ENCODE measurements at regions not wholly inside any gene's neighbourhood (a gene's known extent, or its start where the extent isn't known, plus 50 kb on each side); places are given as distances from the start of the nearest gene placed in this dataset.

DNA sequence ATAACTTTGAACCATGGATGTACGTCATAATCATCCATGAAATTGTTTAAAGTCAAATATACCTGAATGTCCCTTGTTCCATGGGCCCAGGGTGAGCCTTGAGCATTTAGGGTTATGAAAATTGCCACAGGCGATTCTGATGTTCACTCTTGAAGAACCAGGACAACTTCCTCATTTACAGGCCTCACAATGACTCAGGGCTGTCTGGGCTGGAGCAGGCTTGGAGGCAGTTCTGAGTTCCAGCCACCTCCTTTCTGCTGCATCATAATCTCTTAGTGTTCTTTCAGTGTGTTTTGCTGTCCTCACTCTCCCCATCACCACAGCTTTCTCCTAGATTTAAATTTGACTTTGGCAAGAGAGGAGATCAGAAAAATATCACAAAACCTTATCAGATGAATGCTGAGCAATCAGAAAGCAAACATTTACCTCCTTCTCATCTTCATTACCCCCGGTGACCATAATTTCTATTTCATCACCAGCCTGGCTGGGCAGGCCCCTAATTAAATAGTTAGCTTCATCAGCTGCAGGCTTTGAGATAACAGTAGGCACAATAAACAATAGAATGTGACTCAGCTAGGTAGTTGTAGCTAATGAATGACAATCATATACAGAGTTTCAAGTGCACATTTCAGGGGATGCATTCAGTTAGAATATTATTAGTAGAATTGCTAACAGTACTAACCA, 571.0 kb downstream of the SH2D4B start:
- no peaks in the 10 kb centered on the region for H3K9me3 Mint-ChIP-seq (ENCODE audit: insufficient read depth)
- H3K4me1 Mint-ChIP-seq (ENCODE audit: low read depth) = no peaks in the 10 kb centered on the region
- ChIA-PET CTCF (no interaction called here), POLR2A (no interaction called here)
- H3K4me3 Mint-ChIP-seq = no peak overlapping the region
- H3K36me3 Mint-ChIP-seq (ENCODE audit: low read depth) = no peaks in the 10 kb centered on the region
- DNase-seq (no peak), ATAC-seq (no peak)
- no peaks in the 10 kb centered on the region for H3K27me3 Mint-ChIP-seq (ENCODE audit: low read depth)
- no peak overlapping the region for H3K27ac Mint-ChIP-seq

DNA sequence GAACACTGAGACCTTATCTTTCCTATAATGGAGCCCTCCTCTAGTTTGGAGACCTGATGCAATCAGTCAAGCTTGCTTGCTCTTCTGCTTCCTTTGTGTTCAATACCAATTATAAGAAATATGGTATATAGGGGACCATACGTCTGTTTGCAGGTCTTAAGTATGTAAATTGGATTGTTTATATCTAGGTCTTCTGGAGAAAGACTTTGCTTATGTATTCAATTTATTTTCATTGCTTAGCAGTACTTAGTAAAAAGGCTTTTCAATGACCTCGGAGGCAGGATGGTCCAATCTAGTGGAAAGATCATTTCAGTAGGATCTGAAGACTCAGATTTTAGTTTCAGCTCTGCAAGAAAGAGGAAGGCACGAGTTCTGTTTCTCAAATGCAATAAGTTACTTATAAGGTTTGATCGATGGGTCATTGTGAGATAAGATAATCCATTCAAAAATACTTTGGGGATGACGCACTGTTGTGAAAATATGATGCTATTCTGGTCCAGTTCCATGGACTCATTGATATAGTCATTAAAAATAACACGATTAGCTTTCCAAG, 571.6 kb downstream of the SH2D4B start:
- H3K4me1 Mint-ChIP-seq (ENCODE audit: low read depth) = no peaks in the 10 kb centered on the region
- no peaks in the 10 kb centered on the region for H3K27me3 Mint-ChIP-seq (ENCODE audit: low read depth)
- no peak for DNase-seq
- H3K4me3 Mint-ChIP-seq = no peak overlapping the region
- H3K36me3 Mint-ChIP-seq (ENCODE audit: low read depth) = no peaks in the 10 kb centered on the region
- ChIA-PET POLR2A (no interaction called here), CTCF (no interaction called here)
- no peak overlapping the region for H3K27ac Mint-ChIP-seq
- no peak for ATAC-seq
- no peaks in the 10 kb centered on the region for H3K9me3 Mint-ChIP-seq (ENCODE audit: insufficient read depth)

DNA sequence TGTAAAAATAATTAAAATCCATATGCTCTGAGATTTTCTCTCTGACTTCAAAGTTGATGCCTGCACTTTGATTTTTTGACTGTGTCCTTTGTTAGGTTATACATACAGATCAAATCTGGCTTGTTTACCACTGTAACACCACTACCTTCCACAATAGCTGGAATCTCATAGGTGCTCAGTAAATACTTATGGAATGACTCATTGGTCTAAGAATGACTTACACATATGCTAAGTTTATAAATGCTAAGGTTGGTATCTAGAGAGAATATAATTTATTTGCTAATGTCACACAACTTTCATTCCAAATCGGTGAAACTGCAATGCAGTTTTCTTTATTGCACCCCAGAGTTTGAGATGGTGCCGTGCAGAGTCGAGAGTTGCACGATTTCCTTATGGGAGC, 578.5 kb downstream of the SH2D4B start:
- CTCF ChIA-PET = no interaction called here
- no peaks in the 10 kb centered on the region for H3K27me3 Mint-ChIP-seq (ENCODE audit: low read depth)
- H3K9me3 Mint-ChIP-seq (ENCODE audit: insufficient read depth) = no peaks in the 10 kb centered on the region
- H3K36me3 Mint-ChIP-seq (ENCODE audit: low read depth) = no peaks in the 10 kb centered on the region
- DNase-seq = no peak
- no peak for ATAC-seq
- no peak overlapping the region for H3K4me3 Mint-ChIP-seq
- no peak overlapping the region for H3K27ac Mint-ChIP-seq
- H3K4me1 Mint-ChIP-seq (ENCODE audit: low read depth) = no peaks in the 10 kb centered on the region
- POLR2A ChIA-PET = no interaction called here

DNA sequence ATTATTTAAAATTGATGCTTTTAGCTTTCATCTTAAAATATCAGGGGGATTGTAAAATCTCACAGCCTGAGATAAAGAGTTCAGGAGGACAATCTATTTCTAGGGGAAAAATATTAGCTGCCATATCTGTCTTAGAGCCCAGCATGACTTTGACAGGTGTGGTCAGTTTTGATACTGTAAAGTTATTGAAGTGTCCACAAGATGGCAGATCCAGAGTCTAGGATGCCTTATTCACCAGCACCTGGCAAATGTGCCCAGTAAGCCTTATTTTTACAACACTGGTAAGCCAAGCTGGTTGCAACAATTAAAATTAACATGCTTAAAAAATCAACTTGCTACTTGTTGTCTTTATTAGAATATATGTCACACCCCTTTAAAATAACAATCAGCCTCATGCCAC, 579.3 kb downstream of the SH2D4B start:
- Mint-ChIP-seq H3K27me3 (ENCODE audit: low read depth) (no peaks in the 10 kb centered on the region), H3K36me3 (ENCODE audit: low read depth) (no peaks in the 10 kb centered on the region), H3K27ac (no peak overlapping the region), H3K4me1 (ENCODE audit: low read depth) (no peaks in the 10 kb centered on the region), H3K4me3 (no peak overlapping the region), H3K9me3 (ENCODE audit: insufficient read depth) (no peaks in the 10 kb centered on the region)
- CTCF ChIA-PET = no interaction called here
- ATAC-seq (no peak), DNase-seq (no peak)
- POLR2A ChIA-PET = no interaction called here

DNA sequence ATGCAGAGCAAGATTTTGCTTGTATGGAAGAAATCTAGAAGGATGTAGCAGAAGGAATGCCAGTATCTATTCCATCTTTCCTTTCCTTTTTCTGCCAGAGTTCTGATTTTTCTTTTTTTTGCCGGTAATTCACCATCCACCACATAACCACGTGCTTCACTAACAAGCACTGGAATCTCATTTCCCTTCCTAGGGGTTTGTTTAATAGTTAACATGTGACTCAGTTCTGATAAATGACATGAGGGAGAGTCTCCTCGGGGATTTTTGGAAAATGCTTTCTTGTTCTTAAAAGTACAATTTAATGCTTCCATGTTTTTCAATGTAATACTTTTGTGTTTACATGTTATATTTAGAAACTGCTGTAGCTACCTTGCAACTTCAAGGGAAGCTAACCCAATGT, 590.2 kb downstream of the SH2D4B start:
- H3K27ac Mint-ChIP-seq = no peak overlapping the region
- H3K36me3 Mint-ChIP-seq (ENCODE audit: low read depth) = no peaks in the 10 kb centered on the region
- DNase-seq (no peak), ATAC-seq (no peak)
- POLR2A ChIA-PET = no interaction called here
- H3K9me3 Mint-ChIP-seq (ENCODE audit: insufficient read depth) = no peaks in the 10 kb centered on the region
- H3K4me1 Mint-ChIP-seq (ENCODE audit: low read depth) = no peaks in the 10 kb centered on the region
- H3K27me3 Mint-ChIP-seq (ENCODE audit: low read depth) = no peaks in the 10 kb centered on the region
- no peak overlapping the region for H3K4me3 Mint-ChIP-seq
- CTCF ChIA-PET = no interaction called here

DNA sequence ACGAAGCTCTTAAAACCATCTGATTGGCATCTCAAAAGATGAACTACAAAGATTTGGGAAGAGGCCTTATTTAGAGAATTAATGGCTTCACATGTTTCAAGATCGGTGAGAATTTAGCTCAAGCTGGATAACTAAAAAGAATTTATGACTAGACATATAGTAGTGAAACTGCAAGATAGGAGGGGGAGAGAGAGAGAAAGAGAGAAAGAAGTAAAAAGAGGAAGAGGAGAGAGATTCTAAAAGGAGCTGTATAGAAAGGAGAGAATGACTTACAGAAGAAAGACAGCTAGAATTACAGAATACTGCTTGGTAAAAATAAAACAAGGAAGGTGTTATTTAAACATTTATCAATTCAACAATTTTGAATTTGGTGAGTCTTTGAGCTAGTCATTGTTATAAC, 592.3 kb downstream of the SH2D4B start:
- H3K27me3 Mint-ChIP-seq (ENCODE audit: low read depth) = no peaks in the 10 kb centered on the region
- H3K9me3 Mint-ChIP-seq (ENCODE audit: insufficient read depth) = no peaks in the 10 kb centered on the region
- H3K27ac Mint-ChIP-seq = no peak overlapping the region
- CTCF ChIA-PET = no interaction called here
- H3K4me3 Mint-ChIP-seq = no peak overlapping the region
- H3K36me3 Mint-ChIP-seq (ENCODE audit: low read depth) = no peaks in the 10 kb centered on the region
- DNase-seq = no peak
- no peaks in the 10 kb centered on the region for H3K4me1 Mint-ChIP-seq (ENCODE audit: low read depth)
- ATAC-seq = no peak
- POLR2A ChIA-PET = no interaction called here

DNA sequence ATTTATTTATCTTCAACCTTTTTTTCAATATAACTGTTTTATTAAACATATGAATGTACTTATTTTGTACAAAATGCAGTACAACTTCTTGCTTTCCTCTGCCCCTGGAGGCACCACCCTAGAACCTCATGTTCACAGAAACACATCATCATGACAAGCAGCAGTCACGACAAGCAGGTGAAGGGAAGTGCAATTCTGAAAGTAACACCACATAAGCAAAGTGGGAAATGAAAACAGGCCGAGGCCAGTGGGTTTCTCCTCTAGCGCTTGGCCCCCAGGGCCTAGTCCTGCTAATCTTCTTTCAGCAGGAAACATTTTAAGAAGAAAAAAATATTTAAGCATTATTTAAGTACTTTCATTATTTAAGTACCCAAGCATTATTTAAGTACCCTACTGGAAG, 598.1 kb downstream of the SH2D4B start:
- H3K4me1 Mint-ChIP-seq (ENCODE audit: low read depth) = no peaks in the 10 kb centered on the region

DNA sequence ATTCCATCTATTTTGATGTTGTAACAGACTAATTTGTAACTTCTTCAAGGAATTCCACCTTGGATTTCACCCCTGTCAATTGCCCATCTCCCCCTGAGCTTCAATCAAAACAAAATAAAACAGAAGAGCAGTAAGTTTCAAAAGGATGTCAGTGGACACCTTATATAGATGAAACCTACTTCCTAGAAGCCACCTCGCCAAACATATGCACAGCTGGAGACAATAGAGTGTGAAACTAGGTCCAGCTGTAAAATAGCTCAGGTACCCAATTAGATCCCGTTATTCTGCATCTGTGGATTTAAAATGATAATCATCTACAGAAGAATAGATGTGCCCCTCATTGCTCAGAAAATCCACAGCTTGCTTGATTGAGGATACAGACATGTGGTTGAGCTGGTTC, 598.6 kb downstream of the SH2D4B start:
- Mint-ChIP-seq H3K36me3 (ENCODE audit: low read depth) (no peaks in the 10 kb centered on the region), H3K9me3 (ENCODE audit: insufficient read depth) (peaks cover 10% of the 10 kb centered on the region), H3K4me3 (no peak overlapping the region), H3K4me1 (ENCODE audit: low read depth) (no peaks in the 10 kb centered on the region), H3K27ac (no peak overlapping the region), H3K27me3 (ENCODE audit: low read depth) (no peaks in the 10 kb centered on the region)
- ChIA-PET CTCF (no interaction called here), POLR2A (no interaction called here)
- DNase-seq (no peak), ATAC-seq (no peak)

More for the DNA sequence above, 598.1 kb downstream of the SH2D4B start:
- CTCF ChIA-PET = no interaction called here
- Mint-ChIP-seq H3K36me3 (ENCODE audit: low read depth) (no peaks in the 10 kb centered on the region), H3K27me3 (ENCODE audit: low read depth) (no peaks in the 10 kb centered on the region), H3K4me3 (no peak overlapping the region), H3K27ac (no peak overlapping the region), H3K9me3 (ENCODE audit: insufficient read depth) (peaks cover 10% of the 10 kb centered on the region)
- no peak for ATAC-seq
- DNase-seq = no peak
- POLR2A ChIA-PET = no interaction called here

DNA sequence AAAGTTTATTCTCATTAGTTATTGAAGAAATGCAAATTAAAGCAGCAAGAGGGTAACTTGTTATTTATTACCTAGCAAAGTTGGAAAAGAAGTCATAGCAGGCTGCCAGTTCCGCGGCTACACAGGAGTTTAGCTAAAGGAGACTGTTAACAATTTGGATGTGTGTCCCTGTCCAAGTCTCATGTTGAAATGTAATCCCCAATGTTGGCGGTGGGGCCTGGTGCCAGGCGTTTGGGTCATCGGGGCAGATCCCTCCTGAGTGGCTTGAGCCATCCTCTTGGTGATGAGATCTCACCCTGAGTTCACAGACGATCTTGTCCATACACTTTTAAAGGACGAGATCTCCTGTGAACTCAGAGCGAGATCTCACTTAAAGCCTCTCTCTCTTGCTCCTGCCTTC, 608.3 kb downstream of the SH2D4B start:
- H3K9me3 Mint-ChIP-seq (ENCODE audit: insufficient read depth) = no peaks in the 10 kb centered on the region
- no peak overlapping the region for H3K27ac Mint-ChIP-seq
- no peak for DNase-seq
- no peaks in the 10 kb centered on the region for H3K36me3 Mint-ChIP-seq (ENCODE audit: low read depth)
- no peaks in the 10 kb centered on the region for H3K27me3 Mint-ChIP-seq (ENCODE audit: low read depth)
- ATAC-seq = no peak
- ChIA-PET CTCF (no interaction called here), POLR2A (no interaction called here)
- H3K4me3 Mint-ChIP-seq = no peak overlapping the region
- H3K4me1 Mint-ChIP-seq (ENCODE audit: low read depth) = no peaks in the 10 kb centered on the region

DNA sequence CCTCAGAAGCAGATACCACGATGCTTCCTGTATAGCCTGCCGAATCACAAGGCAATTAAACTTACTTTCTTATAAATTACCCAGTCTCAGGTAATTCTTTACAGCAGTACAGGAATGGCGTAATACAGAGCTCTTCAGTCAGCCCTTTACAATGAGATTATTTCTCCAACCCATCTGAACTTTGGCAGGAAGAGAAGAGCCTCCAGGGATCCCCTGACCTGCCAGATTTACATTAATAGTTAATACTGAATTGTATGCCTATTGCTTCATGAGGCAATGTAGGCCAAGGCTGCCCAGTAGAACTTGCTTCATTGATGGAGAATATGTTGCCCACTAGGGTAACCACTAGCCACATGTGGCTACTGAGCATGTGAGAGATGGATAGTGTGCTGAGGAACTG, 608.7 kb downstream of the SH2D4B start:
- no peaks in the 10 kb centered on the region for H3K27me3 Mint-ChIP-seq (ENCODE audit: low read depth)
- DNase-seq = no peak
- no peaks in the 10 kb centered on the region for H3K36me3 Mint-ChIP-seq (ENCODE audit: low read depth)
- H3K4me1 Mint-ChIP-seq (ENCODE audit: low read depth) = no peaks in the 10 kb centered on the region
- no peak overlapping the region for H3K4me3 Mint-ChIP-seq
- CTCF ChIA-PET = no interaction called here
- no peaks in the 10 kb centered on the region for H3K9me3 Mint-ChIP-seq (ENCODE audit: insufficient read depth)
- POLR2A ChIA-PET = no interaction called here
- H3K27ac Mint-ChIP-seq = no peak overlapping the region
- no peak for ATAC-seq

DNA sequence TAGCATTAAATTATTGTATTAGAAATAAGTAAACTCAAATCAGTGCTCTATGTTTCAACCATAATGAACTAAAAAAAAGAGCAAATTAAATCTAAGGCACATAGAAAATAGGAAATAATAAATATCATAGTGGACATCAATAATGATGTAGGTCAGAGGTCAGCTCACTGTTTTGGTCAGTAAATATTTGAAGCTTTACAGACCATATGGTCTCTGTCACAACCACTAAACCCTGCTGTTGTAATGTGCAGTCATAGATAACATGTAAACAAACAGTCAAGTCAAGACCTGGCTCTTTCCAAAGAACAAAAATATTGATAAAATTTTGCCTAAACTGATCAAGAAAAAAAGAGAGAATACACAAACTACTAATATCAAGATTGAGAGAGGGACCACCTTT, 615.0 kb downstream of the SH2D4B start:
- H3K4me3 Mint-ChIP-seq = no peak overlapping the region
- DNase-seq (no peak), ATAC-seq (no peak)
- no peak overlapping the region for H3K27ac Mint-ChIP-seq
- H3K4me1 Mint-ChIP-seq (ENCODE audit: low read depth) = no peaks in the 10 kb centered on the region
- no peaks in the 10 kb centered on the region for H3K27me3 Mint-ChIP-seq (ENCODE audit: low read depth)
- ChIA-PET CTCF (no interaction called here), POLR2A (no interaction called here)
- no peaks in the 10 kb centered on the region for H3K9me3 Mint-ChIP-seq (ENCODE audit: insufficient read depth)
- H3K36me3 Mint-ChIP-seq (ENCODE audit: low read depth) = no peaks in the 10 kb centered on the region

DNA sequence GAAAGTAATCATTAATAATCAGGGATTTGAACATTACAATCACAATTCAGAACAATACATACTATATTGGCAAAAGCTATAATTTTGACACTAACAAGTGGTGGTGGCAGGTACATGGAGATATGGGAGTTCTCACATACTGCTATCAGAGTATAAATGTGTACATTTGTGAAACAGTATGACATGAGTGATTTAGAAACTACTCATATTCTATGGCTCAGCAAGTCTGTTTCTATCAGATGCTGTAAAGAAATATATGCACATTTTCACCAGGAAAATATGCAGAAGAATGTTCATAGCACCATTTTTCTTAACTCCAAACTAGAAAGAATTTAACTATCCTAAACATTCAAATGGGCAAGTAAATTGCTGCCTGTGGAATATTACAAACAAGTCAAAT, 620.0 kb downstream of the SH2D4B start:
- no peaks in the 10 kb centered on the region for H3K36me3 Mint-ChIP-seq (ENCODE audit: low read depth)
- no peak overlapping the region for H3K27ac Mint-ChIP-seq
- no peak overlapping the region for H3K4me3 Mint-ChIP-seq
- H3K27me3 Mint-ChIP-seq (ENCODE audit: low read depth) = no peaks in the 10 kb centered on the region
- no peaks in the 10 kb centered on the region for H3K9me3 Mint-ChIP-seq (ENCODE audit: insufficient read depth)
- POLR2A ChIA-PET = no interaction called here
- ATAC-seq = no peak
- H3K4me1 Mint-ChIP-seq (ENCODE audit: low read depth) = no peaks in the 10 kb centered on the region
- no peak for DNase-seq
- CTCF ChIA-PET = no interaction called here

DNA sequence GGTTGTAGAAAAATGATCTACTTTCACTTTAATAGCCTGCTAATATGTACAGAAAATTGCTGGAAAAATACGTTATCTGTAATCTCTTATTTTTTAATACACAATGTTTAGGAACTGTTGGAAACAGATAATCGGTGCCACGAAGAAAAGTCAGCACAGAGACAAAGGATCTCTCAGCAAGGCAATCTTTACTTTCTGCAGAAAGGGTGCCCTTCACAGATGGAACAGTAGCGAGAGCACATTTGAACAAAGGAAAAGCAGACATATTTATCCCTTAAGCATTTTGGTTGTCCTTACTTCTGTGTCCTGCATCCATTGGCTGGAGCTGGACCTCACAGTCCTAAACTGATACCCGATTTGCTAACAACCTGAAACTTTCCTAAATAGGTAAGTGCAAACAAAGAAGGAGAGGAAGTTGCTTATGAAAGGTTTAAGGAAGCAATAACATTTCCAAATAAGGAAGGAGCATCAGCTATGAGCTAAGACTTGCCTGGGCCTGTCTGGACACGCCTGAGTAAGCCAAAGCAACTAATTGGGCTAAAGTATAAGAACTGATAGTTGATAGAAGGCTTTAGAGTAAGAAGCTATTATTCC, 640.0 kb downstream of the SH2D4B start:
- ChIA-PET CTCF (no interaction called here), POLR2A (interaction anchor here (0.6 kb wide), 1 partner anchor 89 kb away, joined by 3 read pairs; no protein-coding TSS in a partner anchor)
- DNase-seq = no peak
- Mint-ChIP-seq H3K9me3 (ENCODE audit: insufficient read depth) (peaks cover 14% of the 10 kb centered on the region), H3K36me3 (ENCODE audit: low read depth) (no peaks in the 10 kb centered on the region), H3K27me3 (ENCODE audit: low read depth) (no peaks in the 10 kb centered on the region), H3K4me1 (ENCODE audit: low read depth) (no peaks in the 10 kb centered on the region), H3K27ac (no peak overlapping the region), H3K4me3 (no peak overlapping the region)
- no peak for ATAC-seq

Measured in activated CD8-positive, alpha-beta T cell treated with anti-CD3 and anti-CD28 coated beads, Interleukin-2, amount 10 ng/mL, durations not matched to agents 7 days and 5 days (primary cell).